HepG2 (cell line): ENCODE measurements at regions not wholly inside any gene's neighbourhood (a gene's known extent, or its start where the extent isn't known, plus 50 kb on each side); places are given as distances from the start of the nearest gene placed in this dataset.

Source experiments
- ATAC-seq: fragments of 200-7000 bp; cut with Tn5 transposase; 3 replicates; pipeline ENCODE4 v1.9.1; 2020; ENCODE audit warnings: mild to moderate bottlenecking, moderate library complexity
- BruUV-seq: library from RNA; stranded (reverse); fragments of 400-500 nt; replicated peaks from 2 replicates; lab custom pipeline; 2021; lab: Mats Ljungman, UMichigan
- CTCF ChIA-PET: fragments of 300-600 bp; formaldehyde crosslinking; extraction: SDS; loops from one replicate; lab custom pipeline; 2021; ENCODE audit warnings: low total read pairs, inconsistent platforms, low intra/inter-chr PET ratio; lab: Yijun Ruan, JAX
- POLR2A ChIA-PET: fragments of 350-600 bp; sonication (Branson Sonifier 250); formaldehyde crosslinking; loops from one replicate; lab custom pipeline; 2020; ENCODE audit warnings: antibody characterized with exemption, inconsistent platforms; lab: Yijun Ruan, JAX
- DNase-seq: peaks from one replicate; pipeline ENCODE4 v3.0.0-alpha.2; 2015; ENCODE audit warnings: low spot score
- FAIRE-seq: peaks from 3 replicates; lab custom pipeline; 2011; peaks lifted over from hg19 to GRCh38; lab: Jason Lieb, UNC
- H2AFZ ChIP-seq: one replicate; pipeline ENCODE4 v1.6.1; 2011; ENCODE audit warnings: low read length, inconsistent platforms
- H3K27ac ChIP-seq: fragments of 300-600 bp; 3 replicates; pipeline ENCODE4 v1.8.0; 2011; ENCODE audit warnings: mixed run types, mild to moderate bottlenecking, mixed read lengths, low read length, inconsistent platforms; ENCODE audit not compliant: insufficient read depth; ENCODE audit errors: extremely low read length
- H3K27me3 ChIP-seq, 2 experiments: fragments of 200-600 bp in 1 of 2; 2 replicates in 1 of 2; 3 replicates in 1 of 2; pipeline versions ENCODE4 v1.6.0 to v1.8.0; 2011; ENCODE audit warnings: low read length in 2 of 2, mild to moderate bottlenecking in 2 of 2, moderate library complexity in 2 of 2, inconsistent platforms in 1 of 2; ENCODE audit not compliant: insufficient read depth in 2 of 2, control insufficient read depth in 1 of 2
- H3K36me3 ChIP-seq, 2 experiments: fragments of 200-600 bp in 1 of 2; replicated peaks in 1 of 2; 2 replicates in 1 of 2; 3 replicates in 1 of 2; pipeline versions ENCODE4 v1.5.1 to v1.8.0; 2011; ENCODE audit warnings: low read length in 2 of 2, inconsistent platforms in 1 of 2; ENCODE audit not compliant: insufficient read depth in 2 of 2, control insufficient read depth in 1 of 2
- H3K4me1 ChIP-seq: 2 replicates; pipeline ENCODE4 v1.5.1; 2012; ENCODE audit warnings: low read length, inconsistent platforms; ENCODE audit not compliant: insufficient read depth
- H3K4me2 ChIP-seq: 2 replicates; pipeline ENCODE4 v1.6.0; 2011; ENCODE audit warnings: low read depth, low read length, inconsistent platforms
- H3K4me3 ChIP-seq, 3 experiments: fragments of 200-600 bp in 1 of 3; sonication (generic), shearing (Covaris generic) in 1 of 3; replicated peaks in 1 of 3; 2 replicates each; pipeline ENCODE4 v1.5.1; 2011 to 2016; ENCODE audit warnings: low read length in 3 of 3, inconsistent platforms in 2 of 3, low read depth in 2 of 3, mild to moderate bottlenecking in 2 of 3, control low read depth in 1 of 3, mixed read lengths in 1 of 3; ENCODE audit not compliant: insufficient read depth in 1 of 3
- H3K79me2 ChIP-seq: one replicate; pipeline ENCODE4 v1.6.1; 2011; ENCODE audit warnings: low read length, inconsistent platforms; ENCODE audit not compliant: insufficient read depth
- H3K9ac ChIP-seq: 2 replicates; pipeline ENCODE4 v1.6.0; 2011; ENCODE audit warnings: mild to moderate bottlenecking, low read depth, low read length, inconsistent platforms; ENCODE audit not compliant: insufficient read depth
- H3K9me3 ChIP-seq: 2 replicates; pipeline ENCODE4 v1.5.1; 2012; ENCODE audit warnings: mild to moderate bottlenecking, low read length
- H4K20me1 ChIP-seq: 2 replicates; pipeline ENCODE4 v1.6.0; 2011; ENCODE audit warnings: inconsistent platforms, mild to moderate bottlenecking, low read length, moderate library complexity; ENCODE audit not compliant: insufficient read depth
- FOXK1 ChIP-seq: sonication (generic); formaldehyde crosslinking; IDR thresholded peaks from 2 replicates; pipeline ENCODE4 v1.4.0; 2020; ENCODE audit warnings: low read depth, missing genetic modification reagents, borderline replicate concordance
- YY1 ChIP-seq: IDR thresholded peaks from 2 replicates; pipeline ENCODE4 v1.6.1; 2011; ENCODE audit warnings: low read length, low read depth, moderate library complexity, mild to moderate bottlenecking; ENCODE audit not compliant: insufficient read depth, insufficient replicate concordance
- ZFP36L1 ChIP-seq: sonication (generic); formaldehyde crosslinking; IDR thresholded peaks from 2 replicates; pipeline ENCODE4 v1.8.0; 2022; ENCODE audit warnings: mild to moderate bottlenecking, missing genetic modification reagents, moderate library complexity
- ZFX ChIP-seq: sonication (generic); formaldehyde crosslinking; IDR thresholded peaks from 2 replicates; pipeline ENCODE4 v1.4.0; 2020; ENCODE audit warnings: mild to moderate bottlenecking, low read depth, missing genetic modification reagents, moderate library complexity
- ZNF430 ChIP-seq: sonication (generic); formaldehyde crosslinking; IDR thresholded peaks from 2 replicates; pipeline ENCODE4 v1.9.0; 2021; ENCODE audit warnings: mild to moderate bottlenecking, missing genetic modification reagents
- ZNF567 ChIP-seq: sonication (generic); formaldehyde crosslinking; IDR thresholded peaks from 2 replicates; pipeline ENCODE4 v1.8.1; 2023; ENCODE audit warnings: mild to moderate bottlenecking, missing genetic modification reagents, borderline replicate concordance
- ZSCAN25 ChIP-seq: sonication (generic); formaldehyde crosslinking; IDR thresholded peaks from 2 replicates; pipeline ENCODE4 v1.8.0; 2022; ENCODE audit warnings: mild to moderate bottlenecking, missing genetic modification reagents
- WGBS: methylation state at CpG from one replicate; pipeline ENCODE4 v1.1.6; 2017; ENCODE audit warnings: low lambda C conversion rate; 5-methylcytosine and 5-hydroxymethylcytosine counted together
- in situ Hi-C: cut with HindIII; loops from 2 replicates; pipeline ENCODE4 v1.10.0; 2017; ENCODE audit warnings: low pct_unique_long_range_greater_than_20kb; ENCODE audit not compliant: extremely low pct_ligation_motif_present
- intact Hi-C: fragments of 100-400 bp; cut with micrococcal nuclease; formaldehyde crosslinking; loops from one replicate; pipeline ENCODE4 v1.10.0; 2022; ENCODE audit not compliant: unreplicated experiment
- TF ChIP-seq, protein P1 (sequence below): sonication (generic); formaldehyde crosslinking; IDR thresholded peaks from 2 replicates; pipeline ENCODE4 v1.5.0; 2020; ENCODE audit warnings: mild to moderate bottlenecking, low read depth, missing genetic modification reagents, borderline replicate concordance
- TF ChIP-seq, protein P2 (sequence below): sonication (generic); formaldehyde crosslinking; conservative IDR thresholded peaks from 2 replicates; pipeline ENCODE4 v1.8.0; 2022; ENCODE audit warnings: mild to moderate bottlenecking, moderate library complexity, missing genetic modification reagents

DNA sequence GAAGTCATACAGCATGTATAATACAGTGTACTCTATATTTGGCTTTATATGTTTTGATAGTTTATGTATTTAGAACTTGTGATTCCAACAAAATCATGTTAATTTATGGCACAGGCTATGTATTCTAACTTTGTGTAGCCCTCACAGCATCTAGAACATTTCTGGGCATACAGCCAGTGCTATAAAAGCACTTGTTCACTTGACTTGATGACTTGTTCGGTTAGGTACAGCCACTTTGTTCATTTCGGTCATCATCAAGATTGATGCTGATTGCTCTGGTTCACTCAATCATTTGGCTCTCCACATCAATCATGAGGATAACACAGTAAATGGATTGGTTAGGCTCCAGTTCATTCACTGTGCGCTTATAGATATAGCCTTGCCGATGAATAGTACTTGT lies 97.6 kb upstream of the IRS4 start:
- CTCF ChIA-PET, result no interaction called here
- FAIRE-seq (no peak), ATAC-seq (no peak), DNase-seq (no peak)
- in situ Hi-C loops (no loop called here), intact Hi-C loops (no loop called here)
- Histone ChIP-seq H3K27ac (no peak overlapping the region), H2AFZ (no peak overlapping the region), H3K4me1 (no peaks in the 10 kb centered on the region), H3K4me2 (no peak overlapping the region), H3K79me2 (no peaks in the 10 kb centered on the region), H3K9ac (no peak overlapping the region), H4K20me1 (no peaks in the 10 kb centered on the region), H3K27me3 (no peaks in the 10 kb centered on the region), H3K4me3 (no peak overlapping the region), H3K9me3 (no peaks in the 10 kb centered on the region), H3K36me3 (no peaks in the 10 kb centered on the region)
- no TSS peak for BruUV-seq
- no peak for TF ChIP-seq YY1
- no peak for TF ChIP-seq ZNF567 (CRISPR knock-in tag)
- TF ChIP-seq, protein P1, sequence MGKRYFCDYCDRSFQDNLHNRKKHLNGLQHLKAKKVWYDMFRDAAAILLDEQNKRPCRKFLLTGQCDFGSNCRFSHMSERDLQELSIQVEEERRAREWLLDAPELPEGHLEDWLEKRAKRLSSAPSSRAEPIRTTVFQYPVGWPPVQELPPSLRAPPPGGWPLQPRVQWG (CRISPR knock-in tag), result no peak
- no peak for TF ChIP-seq ZFX
- no peak for TF ChIP-seq ZNF430 (CRISPR knock-in tag)
- no peak for TF ChIP-seq FOXK1
- no peak for TF ChIP-seq ZFP36L1
- TF ChIP-seq, protein P2, sequence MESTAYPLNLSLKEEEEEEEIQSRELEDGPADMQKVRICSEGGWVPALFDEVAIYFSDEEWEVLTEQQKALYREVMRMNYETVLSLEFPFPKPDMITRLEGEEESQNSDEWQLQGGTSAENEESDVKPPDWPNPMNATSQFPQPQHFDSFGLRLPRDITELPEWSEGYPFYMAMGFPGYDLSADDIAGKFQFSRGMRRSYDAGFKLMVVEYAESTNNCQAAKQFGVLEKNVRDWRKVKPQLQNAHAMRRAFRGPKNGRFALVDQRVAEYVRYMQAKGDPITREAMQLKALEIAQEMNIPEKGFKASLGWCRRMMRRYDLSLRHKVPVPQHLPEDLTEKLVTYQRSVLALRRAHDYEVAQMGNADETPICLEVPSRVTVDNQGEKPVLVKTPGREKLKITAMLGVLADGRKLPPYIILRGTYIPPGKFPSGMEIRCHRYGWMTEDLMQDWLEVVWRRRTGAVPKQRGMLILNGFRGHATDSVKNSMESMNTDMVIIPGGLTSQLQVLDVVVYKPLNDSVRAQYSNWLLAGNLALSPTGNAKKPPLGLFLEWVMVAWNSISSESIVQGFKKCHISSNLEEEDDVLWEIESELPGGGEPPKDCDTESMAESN (CRISPR knock-in tag), result no peak
- TF ChIP-seq ZSCAN25 (CRISPR knock-in tag), result no peak
- 46% methylated on average over 3 of the region's 4 CpGs for WGBS
- POLR2A ChIA-PET, result no interaction called here
